Pulmonary artery endothelial cell (primary cell): ENCODE measurements at regions not wholly inside any gene's neighbourhood (a gene's known extent, or its start where the extent isn't known, plus 50 kb on each side); places are given as distances from the start of the nearest gene placed in this dataset.
"Not testable (repeated sequence)": the region's sequence is repeated elsewhere in the genome, so short reads cannot be mapped to it uniquely, and the experiment has no call there.

Experiments
- DNase-seq: peaks from one replicate; pipeline ENCODE4 v3.0.0-alpha.2; 2011; ENCODE audit warnings: low read depth, low spot score

DNA sequence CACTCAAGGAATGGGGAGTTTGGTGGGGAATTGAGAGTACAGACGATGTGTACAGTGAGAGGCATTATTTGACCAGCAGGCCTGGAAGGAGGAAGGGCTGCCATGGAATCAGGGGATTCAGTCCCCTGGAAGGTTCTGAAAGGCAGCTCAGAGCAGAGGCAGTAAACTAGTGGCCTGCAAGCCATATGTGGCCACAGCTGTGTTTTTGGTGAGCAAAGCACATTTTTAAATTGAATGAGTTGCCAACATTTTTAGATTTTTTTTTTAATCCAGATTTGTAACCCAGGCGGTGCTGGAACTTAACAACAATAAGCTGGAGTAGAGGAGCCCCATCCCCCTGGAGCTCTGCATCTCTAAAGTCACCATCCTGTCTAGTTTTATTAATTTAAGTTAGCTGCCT is 95.3 kb upstream of the IPO5 start:
- no peak for DNase-seq

- DNase-seq, result no peak
Observed at GRCh38 chr13:97866346-97866745, 87.1 kb upstream of the IPO5 start.

- DNase-seq, result no peak
Observed at GRCh38 chr13:97866751-97867150, 86.7 kb upstream of the IPO5 start.

DNA sequence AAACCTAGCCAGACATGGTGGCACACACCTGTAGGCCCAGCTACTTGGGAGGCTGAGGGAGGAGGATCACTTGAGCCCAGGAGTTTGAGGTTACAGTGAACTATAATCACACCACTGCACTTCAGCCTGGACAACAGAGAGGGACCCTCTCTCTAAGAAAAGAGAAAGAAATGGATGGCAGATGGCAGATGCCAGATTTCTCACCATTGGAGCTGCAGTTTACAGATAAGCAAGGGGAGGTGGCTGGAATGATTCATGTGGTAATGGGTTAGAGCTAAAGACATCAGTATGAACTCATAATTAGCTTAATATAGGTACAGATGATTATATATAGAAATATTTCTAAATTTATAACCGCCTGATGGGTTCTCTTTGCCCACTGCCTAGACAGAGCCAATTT is 80.1 kb upstream of the IPO5 start:
- no peak for DNase-seq

- DNase-seq, result no peak
Observed at GRCh38 chr13:97875218-97875617, 78.3 kb upstream of the IPO5 start.

GRCh38 chr13:97875911-97876310 is 77.6 kb upstream of the IPO5 start:
- no peak for DNase-seq

DNA sequence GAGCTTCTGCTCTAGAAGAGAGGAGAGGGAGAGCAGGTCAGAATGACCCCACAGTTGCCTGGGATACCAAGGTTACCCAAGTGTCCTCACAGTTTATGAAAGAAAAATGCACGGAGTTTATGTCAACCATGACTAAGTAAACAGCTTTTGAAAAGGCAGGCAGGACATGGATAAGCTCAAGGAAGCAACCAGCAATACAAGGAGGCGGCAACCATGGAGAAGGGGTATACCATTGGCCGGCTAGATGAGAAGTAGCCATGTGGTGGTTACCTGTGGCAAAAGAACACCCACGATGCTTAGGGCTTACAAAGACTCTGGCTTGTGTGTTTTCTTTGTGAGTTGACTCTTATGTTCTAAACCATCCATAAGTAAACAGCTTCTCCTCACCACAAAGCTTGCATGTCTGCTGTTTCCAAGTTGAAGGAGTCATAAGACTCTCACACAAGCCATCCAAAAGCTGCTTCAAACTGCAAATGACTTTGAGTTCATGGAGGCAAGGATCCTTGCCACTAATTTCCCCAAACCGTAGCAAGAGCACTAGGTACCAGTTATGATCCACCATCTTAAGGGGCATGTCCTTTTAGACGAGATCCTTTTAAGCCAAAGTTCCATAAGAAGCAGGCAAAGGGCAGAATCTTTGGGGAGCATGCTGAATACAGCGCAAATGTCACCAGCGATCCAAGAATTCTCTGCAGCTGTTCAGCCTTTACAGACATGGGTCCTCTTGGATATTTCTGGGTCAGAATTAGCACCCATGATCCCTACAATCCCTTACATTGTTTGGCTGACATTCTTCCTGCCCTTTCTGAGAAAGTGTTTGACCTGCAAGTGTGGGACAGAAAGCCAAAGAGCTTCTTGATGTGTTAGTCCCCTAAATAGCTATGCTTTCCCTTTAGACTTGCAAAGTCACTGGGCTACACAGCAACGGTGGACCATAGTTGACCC is 74.8 kb upstream of the IPO5 start:
- no peak for DNase-seq

- DNase-seq, result peak; percentile 61
Observed at GRCh38 chr13:97879646-97880310, 73.7 kb upstream of the IPO5 start.

DNA sequence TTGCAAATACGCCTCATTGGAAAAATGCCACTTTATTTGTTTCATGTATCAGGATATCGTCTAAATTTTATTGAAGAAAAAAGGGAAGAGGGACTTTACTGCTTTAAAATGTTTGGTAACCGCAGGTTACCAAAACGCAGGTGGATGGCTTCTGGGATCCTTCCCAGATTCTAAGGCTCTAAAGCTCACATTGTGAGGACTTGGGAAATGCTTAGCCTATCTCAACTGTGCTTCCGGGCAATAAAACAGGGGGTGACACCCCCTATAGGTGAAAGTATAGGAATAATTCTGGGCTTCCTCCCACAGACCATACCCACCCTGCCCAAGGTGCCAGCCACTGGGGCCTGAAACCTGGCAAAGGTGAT is 73.2 kb upstream of the IPO5 start:
- DNase-seq, result no peak

DNA sequence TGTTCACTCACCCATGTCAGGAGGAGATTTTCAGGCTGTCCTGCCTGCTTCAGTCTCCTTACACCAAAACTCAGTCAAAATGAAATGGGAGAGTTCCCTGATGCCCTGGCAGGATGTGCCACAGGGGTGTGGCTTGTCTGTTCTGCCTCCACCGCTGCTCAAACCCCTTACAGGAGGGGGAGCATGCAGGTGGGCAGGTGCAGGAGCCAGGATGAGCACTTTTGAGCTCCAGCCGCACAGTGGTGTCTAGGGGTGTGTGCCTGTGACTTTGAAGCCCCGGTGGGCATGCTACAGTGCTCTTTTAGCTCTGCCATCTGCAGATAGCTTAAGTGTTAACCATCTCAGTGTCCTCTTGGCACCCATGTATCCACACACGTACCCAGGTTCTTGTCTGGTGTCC is 71.9 kb upstream of the IPO5 start:
- no peak for DNase-seq

- DNase-seq, result no peak
Observed at GRCh38 chr13:97883396-97883795, 70.1 kb upstream of the IPO5 start.

DNA sequence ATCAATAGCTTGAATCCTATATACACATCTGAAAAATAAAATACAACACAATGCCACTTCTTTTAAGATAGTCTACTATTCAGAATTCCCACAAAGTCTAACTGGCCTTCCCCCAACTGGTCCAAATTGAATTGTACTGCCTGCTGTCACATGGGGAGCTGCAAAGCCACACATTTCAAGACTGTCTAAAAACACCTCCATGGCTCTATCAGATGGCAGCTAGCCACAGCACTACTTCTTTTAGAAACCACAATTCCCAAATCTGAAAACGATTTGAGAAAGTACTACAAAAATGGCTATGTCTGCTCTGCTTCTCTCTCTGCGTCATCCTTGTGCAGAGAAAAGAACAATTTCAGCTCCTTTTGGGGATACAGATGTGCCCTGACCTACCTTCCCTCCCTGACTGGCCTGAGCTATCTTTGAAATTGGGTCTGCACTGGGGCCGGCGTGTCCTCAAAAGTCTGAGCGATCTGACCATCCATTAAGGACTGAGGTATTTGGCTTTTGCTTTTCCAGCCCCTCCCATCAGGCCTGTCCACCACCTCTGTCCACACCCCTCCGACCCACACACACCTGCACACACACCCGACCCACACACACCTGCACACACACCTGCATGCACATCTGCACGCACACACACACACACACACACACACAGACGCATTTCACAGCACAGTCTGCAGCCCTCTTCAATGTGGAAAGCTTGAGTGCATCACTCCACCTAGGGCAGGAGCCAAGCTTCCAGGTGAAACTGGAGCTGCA is 68.6 kb upstream of the IPO5 start:
- no peak for DNase-seq

GRCh38 chr13:97885641-97886040 is 67.8 kb upstream of the IPO5 start:
- DNase-seq, result no peak

DNA sequence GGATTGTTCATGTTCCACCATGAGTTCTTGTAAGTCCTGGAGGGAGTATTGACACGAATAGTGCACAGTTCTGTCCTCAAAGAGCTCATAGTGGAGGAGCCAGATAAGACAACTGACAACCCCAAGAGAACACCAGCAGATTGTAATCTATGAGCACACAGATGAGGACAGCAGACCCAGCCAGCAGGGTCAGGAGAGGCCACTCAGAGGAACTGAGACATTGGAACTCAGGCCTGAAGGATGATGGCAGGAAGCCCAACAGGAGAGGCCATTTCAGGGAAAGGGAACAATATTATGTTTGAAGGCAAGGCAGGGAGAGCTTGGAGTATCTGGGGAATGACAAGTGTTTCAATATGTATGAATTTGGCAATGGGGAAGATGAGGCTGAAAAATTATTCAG is 63.7 kb upstream of the IPO5 start:
- DNase-seq, result no peak

GRCh38 chr13:97890573-97890972 is 62.9 kb upstream of the IPO5 start:
- no peak for DNase-seq

DNA sequence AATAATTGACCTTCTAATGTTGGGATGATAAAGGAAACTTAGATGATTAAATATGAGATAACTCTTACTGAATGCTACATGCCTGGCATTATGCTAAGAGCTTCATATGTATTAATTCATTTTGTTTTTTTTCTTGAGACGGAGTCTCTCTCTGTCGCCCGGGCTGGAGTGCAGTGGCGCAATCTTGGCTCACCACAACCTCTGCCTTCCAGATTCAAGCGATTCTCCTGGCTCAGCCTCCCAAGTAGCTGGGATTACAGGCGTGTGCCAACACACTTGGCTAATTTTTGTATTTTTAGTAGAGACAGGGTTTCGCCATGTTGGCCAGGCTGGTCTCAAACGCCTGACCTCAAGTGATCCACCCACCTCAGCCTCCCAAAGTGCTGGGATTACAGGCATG is 61.5 kb upstream of the IPO5 start:
- not testable (repeated sequence) for DNase-seq

- no peak for DNase-seq
Observed at GRCh38 chr13:97892717-97893116, 60.8 kb upstream of the IPO5 start.

- no peak for DNase-seq
Observed at GRCh38 chr13:97895383-97895782, 58.1 kb upstream of the IPO5 start.

GRCh38 chr13:97896446-97896845 is 57.0 kb upstream of the IPO5 start:
- DNase-seq, result no peak

DNA sequence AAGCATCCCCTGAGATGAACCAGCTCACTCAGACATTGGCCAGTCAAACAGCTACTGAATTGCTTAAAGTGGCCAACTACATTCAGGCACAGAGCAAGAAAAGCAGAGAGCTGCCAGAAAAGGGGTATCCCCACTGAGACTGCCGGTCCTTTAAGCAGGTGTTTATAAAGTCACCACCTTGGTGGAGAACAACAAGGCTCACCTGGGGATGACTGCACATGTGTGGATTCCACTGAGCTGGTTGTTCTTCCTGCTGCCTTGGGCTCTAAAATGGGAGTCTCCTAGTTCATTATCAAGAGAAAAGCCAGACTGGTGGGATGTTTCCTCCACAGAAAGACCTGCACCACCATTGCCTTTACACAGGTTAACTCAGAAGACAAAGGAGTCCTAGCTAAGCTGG is 51.8 kb upstream of the IPO5 start:
- DNase-seq, result no peak
